ENCODE measurements at regions not wholly inside any gene's neighbourhood (a gene's known extent, or its start where the extent isn't known, plus 50 kb on each side); places are given as distances from the start of the nearest gene placed in this dataset.
"Not testable (repeated sequence)": the region's sequence is repeated elsewhere in the genome, so short reads cannot be mapped to it uniquely, and the experiment has no call there.

- Histone ChIP-seq H3K9ac (ENCODE audit: low read depth in 1 of 2, low read length in 2 of 2) (no peak overlapping the region), H3K4me1 (ENCODE audit: control insufficient read depth in 4 of 4, insufficient read depth in 4 of 4, low read length in 3 of 4) (peaks cover 0 to 1% (median 0%) of the 10 kb centered on the region in 4 donors), H3K27me3 (ENCODE audit: control insufficient read depth in 4 of 4, insufficient read depth in 4 of 4, low read length in 3 of 4) (no peaks in the 10 kb centered on the region), H3K27ac (ENCODE audit: low read depth in 1 of 2, low read length in 2 of 2) (no peak overlapping the region), H3K9me3 (ENCODE audit: control insufficient read depth in 4 of 4, low read length in 3 of 4) (no peaks in the 10 kb centered on the region), H3K4me3 (ENCODE audit: low read depth in 1 of 3, low read length in 3 of 3) (no peak overlapping the region), H3K36me3 (ENCODE audit: control insufficient read depth in 4 of 4, insufficient read depth in 3 of 4, low read depth in 1 of 4, low read length in 3 of 4) (no peaks in the 10 kb centered on the region)
- no peak for DNase-seq (ENCODE audit: low spot score)
- TF ChIP-seq JUND (IDR thresholded peaks at IDR 0.05) = no peak
- TF ChIP-seq EGR1 (IDR thresholded peaks at IDR 0.05; ENCODE audit: low read depth in 2 of 2) = no peak
- TF ChIP-seq MAX (IDR thresholded peaks at IDR 0.05) = no peak
- 95% methylated on average over 1 of the region's 1 CpG for WGBS
Observed at GRCh38 chr2:34498561-34498960, 899.5 kb upstream of the FAM98A start.

GRCh38 chr2:34494192-34494591 lies 895.1 kb upstream of the FAM98A start:
- not testable (repeated sequence) for DNase-seq (ENCODE audit: low spot score); H3K27ac ChIP-seq (ENCODE audit: low read depth in 1 of 2, low read length in 2 of 2); H3K9ac ChIP-seq (ENCODE audit: low read depth in 1 of 2, low read length in 2 of 2); H3K4me3 ChIP-seq (ENCODE audit: low read depth in 1 of 3, low read length in 3 of 3); H3K36me3 ChIP-seq (ENCODE audit: control insufficient read depth in 4 of 4, insufficient read depth in 3 of 4, low read depth in 1 of 4, low read length in 3 of 4); H3K4me1 ChIP-seq (ENCODE audit: control insufficient read depth in 4 of 4, insufficient read depth in 4 of 4, low read length in 3 of 4); H3K9me3 ChIP-seq (ENCODE audit: control insufficient read depth in 4 of 4, low read length in 3 of 4); H3K27me3 ChIP-seq (ENCODE audit: control insufficient read depth in 4 of 4, insufficient read depth in 4 of 4, low read length in 3 of 4)
- WGBS = 92% methylated on average over 18 of the region's 18 CpGs

GRCh38 chr2:34492561-34493455 lies 893.7 kb upstream of the FAM98A start:
- H3K9me3 ChIP-seq (ENCODE audit: control insufficient read depth in 4 of 4, low read length in 3 of 4) = no peaks in the 10 kb centered on the region
- 78% methylated on average over 3 of the region's 3 CpGs for WGBS
- DNase-seq (ENCODE audit: low spot score) = no peak

GRCh38 chr2:34486965-34487364 lies 887.9 kb upstream of the FAM98A start:
- Histone ChIP-seq H3K4me1 (ENCODE audit: control insufficient read depth in 4 of 4, insufficient read depth in 4 of 4, low read length in 3 of 4) (no peaks in the 10 kb centered on the region), H3K27ac (ENCODE audit: low read depth in 1 of 2, low read length in 2 of 2) (no peak overlapping the region), H3K36me3 (ENCODE audit: control insufficient read depth in 4 of 4, insufficient read depth in 3 of 4, low read depth in 1 of 4, low read length in 3 of 4) (no peaks in the 10 kb centered on the region), H3K4me3 (ENCODE audit: low read depth in 1 of 3, low read length in 3 of 3) (no peak overlapping the region), H3K27me3 (ENCODE audit: control insufficient read depth in 4 of 4, insufficient read depth in 4 of 4, low read length in 3 of 4) (no peaks in the 10 kb centered on the region), H3K9me3 (ENCODE audit: control insufficient read depth in 4 of 4, low read length in 3 of 4) (no peaks in the 10 kb centered on the region), H3K9ac (ENCODE audit: low read depth in 1 of 2, low read length in 2 of 2) (no peak overlapping the region)
- DNase-seq (ENCODE audit: low spot score) = no peak
- 62% methylated on average over 2 of the region's 2 CpGs for WGBS
- no peak for TF ChIP-seq EGR1 (IDR thresholded peaks at IDR 0.05; ENCODE audit: low read depth in 2 of 2)

More at GRCh38 chr2:34492561-34493455, 893.7 kb upstream of the FAM98A start:
- Histone ChIP-seq H3K27ac (ENCODE audit: low read depth in 1 of 2, low read length in 2 of 2) (no peak overlapping the region), H3K36me3 (ENCODE audit: control insufficient read depth in 4 of 4, insufficient read depth in 3 of 4, low read depth in 1 of 4, low read length in 3 of 4) (no peaks in the 10 kb centered on the region), H3K9ac (ENCODE audit: low read depth in 1 of 2, low read length in 2 of 2) (no peak overlapping the region), H3K4me1 (ENCODE audit: control insufficient read depth in 4 of 4, insufficient read depth in 4 of 4, low read length in 3 of 4) (no peaks in the 10 kb centered on the region), H3K4me3 (ENCODE audit: low read depth in 1 of 3, low read length in 3 of 3) (no peak overlapping the region), H3K27me3 (ENCODE audit: control insufficient read depth in 4 of 4, insufficient read depth in 4 of 4, low read length in 3 of 4) (no peaks in the 10 kb centered on the region)
- TF ChIP-seq FOXA2 (IDR thresholded peaks at IDR 0.05) (no peak), CTCF (IDR thresholded peaks at IDR 0.05; ENCODE audit: low read depth, low read length, missing input control) (no peak)
